SJSA1 (cell line): ENCODE measurements at regions not wholly inside any gene's neighbourhood (a gene's known extent, or its start where the extent isn't known, plus 50 kb on each side); places are given as distances from the start of the nearest gene placed in this dataset.

Experiments used
- DNase-seq, 2 experiments: peaks; one replicate each; pipeline ENCODE4 v3.0.0-alpha.2; 2015 to 2020; ENCODE audit warnings: low spot score in 2 of 2, low read depth in 1 of 2
- H3K27ac ChIP-seq: fragments of 250-450 bp; sonication (Bioruptor Pico); 2 replicates; pipeline ENCODE4 v1.5.1; 2020; ENCODE audit warnings: mild to moderate bottlenecking, moderate library complexity
- H3K27me3 ChIP-seq: fragments of 250-450 bp; sonication (Bioruptor Pico); replicated peaks from 2 replicates; pipeline ENCODE4 v1.5.1; 2020; ENCODE audit warnings: mild to moderate bottlenecking, moderate library complexity
- H3K36me3 ChIP-seq: fragments of 250-450 bp; sonication (Bioruptor Pico); 2 replicates; pipeline ENCODE4 v1.5.1; 2020; ENCODE audit warnings: mild to moderate bottlenecking
- H3K4me1 ChIP-seq: fragments of 250-450 bp; sonication (Bioruptor Pico); replicated peaks from 2 replicates; pipeline ENCODE4 v1.6.1; 2021; ENCODE audit warnings: mild to moderate bottlenecking
- H3K4me3 ChIP-seq: fragments of 250-450 bp; sonication (Bioruptor Pico); 2 replicates; pipeline ENCODE4 v1.5.1; 2020; ENCODE audit warnings: mild to moderate bottlenecking
- H3K9me3 ChIP-seq: fragments of 250-450 bp; sonication (Bioruptor Pico); replicated peaks from 2 replicates; pipeline ENCODE4 v1.5.1; 2020; ENCODE audit warnings: mild to moderate bottlenecking

DNA sequence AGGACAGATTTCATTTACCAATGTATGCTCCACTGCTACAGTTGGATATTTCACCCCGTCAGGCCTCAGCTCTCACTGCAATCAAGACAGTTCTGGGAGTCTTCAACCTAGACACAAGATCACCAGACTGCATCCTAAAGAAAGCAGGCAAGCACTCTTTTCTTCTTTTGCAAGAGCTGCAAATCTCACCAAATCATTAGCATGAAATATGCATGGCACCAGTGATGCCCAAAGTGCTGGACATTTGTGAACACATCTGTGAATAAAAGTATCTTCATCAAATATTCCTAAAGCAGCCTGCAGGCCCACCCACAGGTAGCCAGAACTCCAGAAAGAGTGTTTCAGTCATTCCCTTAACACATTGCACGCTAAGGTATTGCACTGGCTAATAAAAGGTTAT is 87.5 kb downstream of the RBM43 start:
- Histone ChIP-seq H3K9me3 (no peaks in the 10 kb centered on the region), H3K36me3 (no peaks in the 10 kb centered on the region), H3K27me3 (no peaks in the 10 kb centered on the region; the same call in 1 of the 2 replicates), H3K27ac (no peak overlapping the region), H3K4me3 (no peak overlapping the region), H3K4me1 (no peaks in the 10 kb centered on the region)
- no peak for DNase-seq

DNA sequence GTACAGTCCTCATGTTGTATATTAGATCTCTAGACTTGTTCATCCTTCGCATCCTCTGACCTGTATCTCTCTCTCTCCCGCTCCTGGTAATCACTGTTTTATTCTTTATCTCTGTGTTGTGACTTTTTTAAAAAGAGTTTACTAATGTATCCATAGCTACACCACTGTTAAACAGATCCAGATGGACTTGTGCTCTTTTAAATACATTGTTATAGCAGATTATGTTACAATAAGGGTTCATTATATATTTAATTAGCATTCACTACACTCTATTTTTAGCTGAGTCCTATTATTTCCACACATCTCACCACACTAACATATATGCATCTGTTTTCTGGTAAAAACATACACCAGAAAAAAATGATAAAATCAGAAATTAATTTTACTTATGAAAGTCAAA is 90.5 kb downstream of the RBM43 start:
- no peaks in the 10 kb centered on the region; the same call in 1 of the 2 replicates for H3K27me3 ChIP-seq
- no peaks in the 10 kb centered on the region for H3K9me3 ChIP-seq
- DNase-seq: no peak
- H3K36me3 ChIP-seq: no peaks in the 10 kb centered on the region
- no peak overlapping the region for H3K4me3 ChIP-seq
- H3K27ac ChIP-seq: no peak overlapping the region
- no peaks in the 10 kb centered on the region for H3K4me1 ChIP-seq

DNA sequence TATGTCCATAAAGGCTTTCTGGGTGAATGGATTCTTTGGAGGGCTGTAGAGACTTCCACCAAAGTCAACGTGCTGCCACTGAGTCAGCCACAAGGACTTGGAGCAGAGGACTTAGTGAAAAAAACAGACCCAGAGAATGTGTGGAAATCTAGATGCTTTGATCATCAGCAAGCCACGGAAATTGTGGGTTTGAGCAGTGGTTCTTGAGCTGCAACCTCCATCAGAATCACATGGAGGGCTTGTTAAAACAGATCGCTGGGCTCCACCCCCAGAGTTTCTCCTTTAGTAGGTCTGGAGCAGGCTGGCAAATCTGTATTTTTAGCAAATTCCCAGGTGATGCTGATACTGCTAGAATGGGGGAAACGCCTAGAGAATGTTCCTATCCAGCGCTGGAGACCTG is 95.3 kb downstream of the RBM43 start:
- Histone ChIP-seq H3K9me3 (no peaks in the 10 kb centered on the region), H3K36me3 (no peaks in the 10 kb centered on the region), H3K27me3 (no peaks in the 10 kb centered on the region; the same call in 1 of the 2 replicates), H3K27ac (no peak overlapping the region), H3K4me3 (no peak overlapping the region), H3K4me1 (no peaks in the 10 kb centered on the region)
- DNase-seq: no peak

DNA sequence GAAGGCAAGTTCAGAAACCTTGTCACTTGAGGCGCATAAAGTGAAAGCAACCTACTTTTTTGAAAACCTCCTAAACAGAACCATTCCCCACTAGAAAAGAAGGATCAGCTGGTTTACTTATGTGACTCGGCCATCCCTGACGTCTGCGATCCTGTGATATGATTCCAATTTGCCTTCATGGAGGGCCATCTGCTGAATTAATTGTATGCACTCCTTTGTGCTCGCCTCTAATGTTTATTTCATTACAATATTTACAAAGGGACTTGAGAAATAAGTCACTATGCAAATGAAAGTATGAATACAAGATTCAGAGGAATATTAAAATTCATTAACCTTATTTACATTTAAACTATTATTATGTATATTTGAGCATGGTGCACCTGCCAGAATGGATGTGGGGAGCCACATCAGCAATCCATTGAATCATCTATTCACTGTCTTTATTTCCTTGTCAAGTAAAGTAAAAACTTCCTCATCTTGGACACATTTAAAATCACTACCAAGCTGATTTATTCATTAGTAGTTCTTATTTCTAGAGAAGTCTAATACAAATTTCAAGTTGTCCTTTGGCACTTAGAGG is 96.5 kb downstream of the RBM43 start:
- Histone ChIP-seq H3K27me3 (no peaks in the 10 kb centered on the region; the same call in 1 of the 2 replicates), H3K9me3 (no peaks in the 10 kb centered on the region)
- DNase-seq: no peak

DNA sequence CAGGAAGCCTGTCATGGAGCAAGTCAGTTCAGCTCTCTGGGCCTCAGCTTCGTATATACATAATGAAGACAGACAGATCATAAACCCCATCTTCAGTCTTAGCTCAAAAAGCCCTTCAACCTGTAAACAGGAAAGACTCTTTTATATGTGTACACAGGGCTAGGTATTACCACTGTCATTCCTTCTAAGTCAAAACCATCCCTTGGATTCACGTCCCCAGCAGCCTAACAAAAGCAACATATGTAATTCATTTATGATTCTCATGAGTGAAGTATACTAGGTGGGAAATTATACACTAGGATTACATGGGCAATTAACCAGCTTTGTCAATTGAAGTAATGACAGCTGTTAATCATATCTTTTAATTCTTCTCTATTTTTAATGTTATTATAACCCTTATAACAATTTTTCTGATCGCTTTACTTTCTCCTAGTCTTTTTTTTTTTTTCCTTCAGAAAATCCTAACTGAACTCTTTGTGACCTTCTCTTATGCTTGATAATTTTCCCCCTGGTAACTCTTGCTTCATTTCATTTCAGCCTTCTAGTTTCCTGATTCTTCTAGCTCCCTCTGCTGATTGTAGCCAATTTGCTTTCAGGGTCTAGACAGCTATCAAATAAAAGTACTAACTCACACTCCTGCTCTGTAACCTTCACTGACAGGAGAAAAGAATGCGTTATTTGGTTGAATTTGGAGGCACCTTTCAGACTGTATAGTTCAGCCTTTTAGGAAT is 99.7 kb downstream of the RBM43 start:
- Histone ChIP-seq H3K4me1 (no peaks in the 10 kb centered on the region), H3K27me3 (no peaks in the 10 kb centered on the region; the same call in 1 of the 2 replicates), H3K27ac (no peak overlapping the region), H3K36me3 (no peaks in the 10 kb centered on the region), H3K9me3 (no peaks in the 10 kb centered on the region), H3K4me3 (no peak overlapping the region)
- DNase-seq: no peak

More for the DNA sequence above, 96.5 kb downstream of the RBM43 start:
- no peak overlapping the region for H3K27ac ChIP-seq
- H3K36me3 ChIP-seq: no peaks in the 10 kb centered on the region
- no peak overlapping the region for H3K4me3 ChIP-seq
- no peaks in the 10 kb centered on the region for H3K4me1 ChIP-seq

DNA sequence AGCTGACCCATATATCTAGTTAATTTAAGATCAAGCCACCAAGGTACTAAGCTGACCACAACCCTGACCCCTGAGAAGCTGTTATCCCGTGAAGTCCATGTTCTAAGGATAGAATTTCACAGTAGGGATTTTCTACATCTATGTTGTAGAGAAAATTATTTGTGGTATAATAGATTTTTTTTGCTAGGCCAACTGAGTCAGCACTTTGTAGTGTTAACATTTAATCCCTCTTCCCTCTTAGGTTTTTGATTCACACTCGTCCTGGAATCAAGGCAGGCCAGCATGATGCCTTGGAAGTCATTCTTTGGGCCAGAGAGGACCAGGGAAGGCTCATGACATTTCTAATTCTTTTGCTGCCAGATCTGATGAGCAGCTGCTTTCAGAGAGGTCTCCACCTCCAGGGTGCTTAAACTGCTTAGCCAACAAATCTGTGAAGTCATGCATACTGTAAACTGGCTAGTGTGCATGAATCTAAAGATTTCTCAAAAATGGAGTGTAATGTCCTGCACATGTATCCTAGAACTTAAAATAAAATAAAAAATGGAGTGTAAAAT is 102.5 kb downstream of the RBM43 start:
- Histone ChIP-seq H3K4me3 (no peak overlapping the region), H3K9me3 (no peaks in the 10 kb centered on the region), H3K27me3 (no peaks in the 10 kb centered on the region; the same call in 1 of the 2 replicates), H3K36me3 (no peaks in the 10 kb centered on the region), H3K27ac (no peak overlapping the region), H3K4me1 (no peaks in the 10 kb centered on the region)
- DNase-seq: no peak

DNA sequence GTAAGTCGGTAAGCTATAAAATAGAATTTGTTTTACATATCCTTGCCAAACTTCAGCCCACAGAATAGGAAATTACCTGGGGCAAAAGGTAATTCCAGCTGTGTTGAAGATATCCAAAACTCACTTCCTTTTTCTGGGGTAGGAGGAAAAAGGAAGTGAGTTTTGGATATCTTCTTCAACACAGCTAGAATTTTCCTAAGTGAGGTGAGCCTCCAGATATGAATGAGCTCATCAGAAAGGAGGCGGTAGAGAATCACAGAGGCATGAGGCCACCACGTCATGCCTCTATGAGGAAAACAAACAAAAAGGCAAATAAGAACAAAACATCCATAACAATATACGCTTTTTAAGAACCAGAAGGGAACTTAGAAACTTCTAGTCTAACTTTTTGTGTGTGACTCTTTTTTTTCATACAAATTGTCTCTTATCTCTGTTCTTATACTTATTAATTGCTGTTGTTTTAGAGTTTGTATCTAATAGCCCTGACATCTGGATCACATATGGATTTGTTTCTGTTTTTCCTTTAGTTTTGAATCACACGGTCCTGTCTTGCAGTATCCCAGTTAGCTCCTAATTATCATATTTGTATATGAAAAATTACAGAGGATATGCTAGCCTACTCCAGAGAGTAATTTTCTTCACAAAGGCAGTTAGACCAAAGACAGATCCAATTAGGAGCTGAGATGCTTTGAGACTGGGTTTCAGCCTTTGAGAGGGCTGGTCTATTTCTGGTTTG is 104.5 kb downstream of the RBM43 start:
- H3K36me3 ChIP-seq: no peaks in the 10 kb centered on the region
- DNase-seq: no peak
- no peaks in the 10 kb centered on the region for H3K4me1 ChIP-seq
- H3K4me3 ChIP-seq: no peak overlapping the region
- H3K27ac ChIP-seq: no peak overlapping the region
- H3K9me3 ChIP-seq: no peaks in the 10 kb centered on the region
- no peaks in the 10 kb centered on the region; the same call in 1 of the 2 replicates for H3K27me3 ChIP-seq

DNA sequence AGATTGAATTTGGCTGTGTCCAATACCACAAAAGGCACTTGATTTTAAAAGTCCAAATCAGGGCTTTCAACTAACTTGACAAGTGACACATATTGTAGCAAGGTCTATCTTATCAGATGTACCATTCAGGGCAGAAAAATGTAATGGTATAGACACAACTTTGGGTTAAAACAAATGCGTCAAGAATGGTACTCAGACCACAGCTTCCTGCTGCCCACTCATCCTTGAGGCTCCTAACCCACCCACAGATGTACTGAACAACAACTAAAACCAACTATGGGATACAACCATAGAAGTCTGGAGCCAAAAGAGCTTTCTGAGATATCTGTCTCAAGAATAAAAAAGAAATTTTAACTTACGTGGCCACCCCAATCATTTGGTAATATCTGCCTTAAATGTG is 105.2 kb downstream of the RBM43 start:
- Histone ChIP-seq H3K9me3 (no peaks in the 10 kb centered on the region), H3K4me3 (no peak overlapping the region), H3K36me3 (no peaks in the 10 kb centered on the region), H3K27me3 (no peaks in the 10 kb centered on the region), H3K4me1 (no peaks in the 10 kb centered on the region), H3K27ac (no peak overlapping the region)
- DNase-seq: no peak

DNA sequence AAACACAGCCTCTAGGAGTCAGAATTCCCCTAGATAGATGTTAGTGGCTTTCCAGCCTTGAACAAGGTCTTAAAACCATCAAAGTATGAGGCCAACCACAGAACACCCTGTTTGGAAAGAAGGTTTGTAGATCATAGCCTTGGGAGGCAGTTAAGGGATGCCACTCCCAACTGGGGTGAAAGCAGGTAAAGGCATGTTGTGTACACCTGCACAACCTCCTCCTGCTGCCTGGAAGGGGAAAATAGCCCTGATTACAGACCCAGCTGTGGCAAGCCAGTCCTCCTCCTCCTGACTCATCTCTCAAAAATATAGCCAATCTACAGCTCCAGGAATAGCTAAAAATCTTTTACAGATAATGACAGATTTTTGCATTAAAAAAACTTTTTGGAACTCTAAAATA is 108.1 kb downstream of the RBM43 start:
- Histone ChIP-seq H3K4me3 (no peak overlapping the region), H3K36me3 (no peaks in the 10 kb centered on the region), H3K27me3 (no peaks in the 10 kb centered on the region; the same call in 1 of the 2 replicates), H3K9me3 (no peaks in the 10 kb centered on the region), H3K4me1 (no peaks in the 10 kb centered on the region), H3K27ac (no peak overlapping the region)
- DNase-seq: no peak

DNA sequence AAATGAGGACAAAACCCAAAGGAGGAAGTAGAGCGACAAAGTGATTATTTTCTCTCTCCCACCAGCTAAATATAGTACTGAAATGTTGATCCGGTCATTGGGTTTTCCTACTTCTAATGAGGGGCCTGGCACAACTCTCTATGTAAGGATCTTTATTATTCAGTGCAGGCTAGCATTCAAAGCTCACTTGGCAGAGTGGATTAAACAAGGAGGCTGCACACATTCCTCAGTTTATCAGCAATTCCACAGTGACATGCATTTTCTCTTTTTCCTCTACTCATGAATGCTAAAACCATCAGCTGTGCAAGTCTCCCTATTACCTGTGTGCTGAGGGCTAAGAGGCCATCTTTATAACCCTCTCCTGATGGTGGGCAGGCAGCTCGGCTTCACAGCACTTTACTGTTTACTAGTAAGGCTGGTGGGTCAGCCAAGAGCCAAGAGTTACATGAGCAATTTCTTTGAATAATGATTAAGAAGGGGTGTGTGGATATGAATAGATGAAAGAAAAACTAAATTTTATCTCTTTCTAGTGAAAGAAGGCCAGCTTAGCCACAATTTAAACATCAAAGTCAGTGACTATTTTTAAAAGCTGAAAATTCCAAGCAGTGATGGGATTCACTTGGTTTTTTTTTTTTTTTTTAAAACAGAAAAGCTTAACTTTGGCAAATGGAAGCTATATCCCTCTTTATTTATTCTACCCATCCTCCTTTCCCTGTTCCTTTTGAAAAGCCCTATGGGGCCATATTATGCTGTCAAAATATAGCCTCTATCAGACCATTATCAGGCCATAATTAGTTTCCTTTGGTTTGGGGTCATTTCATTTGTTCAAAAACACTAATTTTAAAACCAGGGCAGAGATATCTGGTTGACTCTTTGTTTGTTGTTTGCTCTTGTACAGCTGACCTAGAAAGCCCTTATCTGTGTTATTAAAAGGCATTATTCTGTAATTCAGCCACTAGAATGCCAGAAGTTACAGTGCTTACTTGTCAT is 111.0 kb downstream of the RBM43 start:
- Histone ChIP-seq H3K9me3 (no peaks in the 10 kb centered on the region), H3K27ac (no peak overlapping the region), H3K36me3 (no peaks in the 10 kb centered on the region), H3K27me3 (no peaks in the 10 kb centered on the region; the same call in 1 of the 2 replicates), H3K4me3 (no peak overlapping the region), H3K4me1 (no peaks in the 10 kb centered on the region)
- no peak for DNase-seq

DNA sequence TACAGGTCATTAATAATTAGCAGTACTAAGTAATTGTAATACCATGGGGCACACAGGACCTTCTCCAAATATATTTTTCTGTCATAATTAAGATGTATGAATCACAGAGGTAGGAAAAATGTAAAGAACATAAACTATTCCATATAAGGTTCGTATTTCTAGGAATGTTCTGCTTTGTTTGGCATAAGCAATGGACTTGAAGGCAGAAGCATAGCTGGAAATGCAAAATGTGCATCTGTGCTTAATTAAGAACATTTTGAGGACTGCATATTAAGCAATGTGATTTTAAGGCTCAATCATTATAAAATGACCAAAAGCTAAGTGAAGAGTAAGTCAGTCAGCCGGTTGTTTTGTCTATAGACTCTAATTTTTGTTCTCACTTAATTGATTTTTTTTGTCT is 123.2 kb downstream of the RBM43 start:
- Histone ChIP-seq H3K4me1 (no peaks in the 10 kb centered on the region), H3K27ac (no peak overlapping the region), H3K4me3 (no peak overlapping the region), H3K36me3 (no peaks in the 10 kb centered on the region), H3K27me3 (no peaks in the 10 kb centered on the region), H3K9me3 (no peaks in the 10 kb centered on the region)
- no peak for DNase-seq

DNA sequence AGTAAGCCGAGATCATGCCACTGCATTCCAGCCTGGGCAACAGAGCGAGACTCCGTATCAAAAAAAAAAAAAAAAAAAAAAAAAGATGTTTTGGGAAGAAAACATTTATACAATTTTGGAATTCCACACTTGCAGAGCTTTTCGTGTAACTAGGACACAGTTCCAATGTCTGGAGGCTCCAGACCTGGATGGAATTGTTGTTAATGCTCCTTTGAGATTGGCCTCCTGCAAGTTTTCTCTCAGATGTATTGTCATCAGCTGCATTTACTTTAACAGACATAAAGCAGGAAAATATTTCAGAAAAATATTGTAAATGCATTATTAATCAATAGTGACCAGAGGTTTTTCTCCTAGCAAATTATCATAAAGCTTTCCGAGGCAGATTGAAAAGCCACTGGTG is 124.1 kb downstream of the RBM43 start:
- Histone ChIP-seq H3K27ac (no peak overlapping the region), H3K36me3 (no peaks in the 10 kb centered on the region)

DNA sequence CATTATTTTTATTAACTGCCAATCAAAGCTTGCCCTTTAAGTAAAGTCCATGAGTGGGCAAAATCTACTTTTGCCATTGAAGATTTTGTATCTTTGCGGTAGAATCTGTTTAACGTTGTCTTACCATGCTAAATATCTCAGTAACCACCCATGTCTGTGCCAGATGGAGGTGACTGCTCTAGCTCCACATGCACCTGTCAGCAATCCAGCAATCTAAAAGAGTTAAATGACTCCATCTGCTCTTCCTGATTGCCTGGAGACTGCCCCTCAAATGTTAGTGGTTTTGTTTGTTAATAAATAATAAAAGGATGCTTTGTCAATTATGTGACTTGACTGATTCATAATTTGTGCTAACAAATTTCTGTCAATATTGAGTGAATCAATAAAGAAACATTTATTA is 141.7 kb downstream of the RBM43 start:
- no peak for DNase-seq
- H3K4me3 ChIP-seq: no peak overlapping the region
- H3K27ac ChIP-seq: no peak overlapping the region
- H3K4me1 ChIP-seq: no peaks in the 10 kb centered on the region
- no peaks in the 10 kb centered on the region for H3K27me3 ChIP-seq
- no peaks in the 10 kb centered on the region for H3K36me3 ChIP-seq
- no peaks in the 10 kb centered on the region for H3K9me3 ChIP-seq

More for the DNA sequence above, 124.1 kb downstream of the RBM43 start:
- DNase-seq: no peak
- Histone ChIP-seq H3K9me3 (no peaks in the 10 kb centered on the region), H3K4me1 (no peaks in the 10 kb centered on the region), H3K4me3 (no peak overlapping the region), H3K27me3 (no peaks in the 10 kb centered on the region)
